GM12872 (cell line): ENCODE measurements at regions not wholly inside any gene's neighbourhood (a gene's known extent, or its start where the extent isn't known, plus 50 kb on each side); places are given as distances from the start of the nearest gene placed in this dataset.

Source experiments
- CTCF ChIP-seq: IDR thresholded peaks from 3 replicates; pipeline ENCODE4 v1.5.1; 2011; ENCODE audit warnings: low read depth, mild to moderate bottlenecking, low read length, moderate library complexity; ENCODE audit not compliant: insufficient read depth

DNA sequence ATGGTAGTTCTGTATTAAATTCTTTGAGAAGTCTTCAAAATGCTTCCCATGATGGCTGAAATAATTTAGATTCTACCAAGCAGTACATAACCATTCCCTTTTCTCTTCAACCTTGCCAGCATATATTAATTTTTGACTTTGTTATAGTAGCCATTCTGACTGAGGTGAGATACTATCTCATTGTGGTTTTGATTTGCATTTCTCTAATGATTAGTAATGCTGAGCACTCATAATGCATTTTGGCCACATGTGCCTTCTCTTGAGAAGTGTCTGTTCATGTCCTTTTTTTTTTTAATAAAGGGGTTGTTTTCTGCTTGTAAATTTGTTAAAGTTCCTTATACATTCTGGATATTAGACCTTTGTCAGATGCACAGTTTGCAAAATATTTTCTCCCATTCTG, 173.9 kb downstream of the CALCRL start:
- TF ChIP-seq CTCF, result no peak

DNA sequence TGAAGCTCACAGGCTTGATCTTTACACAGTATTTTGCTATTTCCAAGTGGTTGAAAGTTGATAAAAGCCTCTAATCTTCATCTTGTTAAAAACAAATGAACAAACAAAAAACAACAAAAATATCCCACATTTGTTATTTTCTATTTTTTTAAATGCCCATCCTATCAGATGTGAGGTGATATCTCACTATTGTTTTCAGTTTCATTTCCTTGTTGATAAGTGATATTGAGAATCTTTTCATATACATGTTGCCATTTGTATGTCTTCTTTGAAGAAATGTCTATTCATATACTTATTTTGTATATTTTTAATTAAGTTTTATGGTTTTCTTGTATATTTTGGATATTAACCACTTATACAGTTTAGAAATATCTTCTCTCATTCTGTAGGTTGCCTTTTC, 175.8 kb downstream of the CALCRL start:
- no peak for TF ChIP-seq CTCF

DNA sequence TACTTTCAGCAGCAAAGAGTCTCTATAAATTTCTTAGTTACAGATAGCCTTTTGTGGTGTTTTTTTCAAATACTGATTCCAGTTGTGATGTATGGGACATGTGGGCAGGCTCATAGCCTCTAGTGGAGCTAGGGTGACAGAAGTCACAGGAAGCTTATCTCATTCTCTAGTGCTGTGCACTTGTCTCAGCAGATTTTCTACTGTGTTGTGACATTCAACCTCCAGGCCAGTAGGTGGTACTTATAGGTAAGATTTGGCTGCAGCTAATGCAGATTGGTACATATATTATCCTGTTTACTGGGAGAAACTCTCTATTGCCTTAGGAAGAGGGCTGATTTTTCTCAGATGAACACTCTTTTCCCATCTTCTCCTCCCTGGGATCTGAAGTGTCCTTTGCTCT, 176.2 kb downstream of the CALCRL start:
- TF ChIP-seq CTCF, result no peak

DNA sequence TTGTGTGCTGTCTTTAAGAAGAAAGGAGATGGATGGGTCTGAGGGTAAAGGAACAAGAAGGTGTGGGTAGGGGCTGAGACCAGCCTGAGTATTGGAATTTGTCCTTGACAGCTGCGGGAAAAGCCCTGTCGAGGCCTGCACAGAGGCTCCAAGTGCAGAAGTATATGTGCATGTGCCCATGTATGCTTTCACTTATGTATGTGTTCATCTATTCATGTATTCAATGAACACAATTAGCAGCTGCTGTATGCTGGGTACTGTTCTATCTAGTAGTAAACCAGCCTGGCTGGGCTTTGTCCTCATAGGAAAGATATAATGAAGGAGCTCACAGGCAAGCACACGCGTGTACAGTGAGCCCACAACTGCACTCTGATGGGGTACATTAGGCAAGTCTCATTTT, 181.4 kb downstream of the CALCRL start:
- no peak for TF ChIP-seq CTCF

- TF ChIP-seq CTCF, result no peak
Measured at GRCh38 chr2:187266147-187266546, 181.9 kb downstream of the CALCRL start.

DNA sequence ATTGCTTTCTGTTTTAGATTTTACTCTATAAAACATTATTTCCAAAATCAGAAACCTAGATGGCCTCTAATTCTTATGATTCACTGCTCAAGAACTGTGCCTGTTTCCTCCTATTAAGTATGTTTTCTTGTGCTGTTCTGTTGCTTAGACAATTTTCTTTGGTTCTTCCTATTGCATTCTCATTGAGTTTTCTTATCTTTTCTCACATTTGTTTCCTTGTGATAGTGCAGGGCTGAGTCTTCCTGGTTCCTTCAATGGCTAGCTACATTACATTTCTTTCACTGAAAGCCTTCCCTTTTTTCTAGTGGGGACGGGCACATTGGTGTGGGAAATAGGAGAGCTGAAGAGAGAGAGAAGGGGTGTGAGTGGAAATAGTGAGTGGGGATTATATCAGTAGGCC, 183.4 kb downstream of the CALCRL start:
- TF ChIP-seq CTCF, result no peak

DNA sequence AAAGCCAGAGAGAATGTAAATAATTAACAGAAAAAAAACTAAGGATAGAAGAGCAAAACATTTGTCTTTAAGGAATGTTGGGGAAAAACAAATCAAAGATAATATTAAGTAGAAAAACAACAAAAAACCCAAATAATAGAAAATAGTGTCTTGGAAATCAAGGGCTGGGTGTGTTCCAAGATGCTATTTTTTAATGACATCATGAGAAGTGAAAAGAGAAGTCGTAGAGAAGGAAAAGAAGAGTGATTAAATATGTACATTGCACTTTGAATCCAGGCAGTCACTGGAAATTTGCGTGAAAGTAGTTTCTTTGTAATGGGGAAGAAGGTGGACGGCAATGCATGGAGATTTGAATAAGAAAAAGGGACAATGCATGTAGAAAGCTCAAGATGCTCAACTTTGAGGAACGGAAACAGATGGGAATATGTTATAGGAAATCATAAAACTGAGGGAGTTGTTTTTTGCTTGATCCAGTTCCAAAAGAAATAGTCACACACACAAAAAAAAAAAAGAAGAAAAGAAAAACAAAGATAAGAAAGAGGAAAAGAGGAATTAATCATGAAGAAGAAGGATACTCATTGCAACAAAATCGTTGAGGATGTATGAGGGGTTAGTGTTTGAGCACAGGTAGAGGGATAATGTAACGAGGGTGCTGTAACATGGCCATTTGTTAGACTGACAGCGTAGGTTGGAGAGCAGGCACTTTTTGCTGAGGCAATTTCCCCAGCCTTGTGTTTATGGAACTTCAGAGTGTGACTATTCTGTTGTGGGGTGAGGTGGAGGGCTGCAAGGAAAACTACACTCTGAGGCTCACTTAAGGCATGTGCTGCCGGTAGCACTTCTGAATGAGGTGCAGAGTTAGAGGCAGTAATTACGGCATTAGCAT, 184.1 kb downstream of the CALCRL start:
- no peak for TF ChIP-seq CTCF

DNA sequence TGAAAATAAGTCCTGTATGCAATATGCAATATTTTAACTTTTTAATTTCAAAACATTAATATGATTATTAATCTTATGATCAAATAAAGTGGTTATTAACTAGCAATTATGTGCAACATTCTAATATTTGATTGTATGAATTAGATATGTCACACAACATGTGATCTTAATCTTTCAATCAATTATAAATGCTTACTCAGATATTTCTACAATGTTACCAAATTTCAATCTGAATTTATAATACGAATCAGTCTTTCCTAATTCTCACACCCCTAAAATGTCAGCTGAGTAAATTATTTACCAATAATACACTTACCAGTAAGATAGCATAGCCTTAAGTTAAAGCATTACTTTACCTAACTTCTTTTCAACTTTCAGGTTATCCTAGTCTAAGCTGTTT, 186.3 kb downstream of the CALCRL start:
- no peak for TF ChIP-seq CTCF
